Suppressor macrophage treated with lipopolysaccharide for 1 hour (primary cell): ENCODE measurements at regions not wholly inside any gene's neighbourhood (a gene's known extent, or its start where the extent isn't known, plus 50 kb on each side); places are given as distances from the start of the nearest gene placed in this dataset.

Source experiments
- DNase-seq, 3 donors: peaks; one replicate each; pipeline ENCODE4 v3.0.0-alpha.2; 2020 to 2022

DNA sequence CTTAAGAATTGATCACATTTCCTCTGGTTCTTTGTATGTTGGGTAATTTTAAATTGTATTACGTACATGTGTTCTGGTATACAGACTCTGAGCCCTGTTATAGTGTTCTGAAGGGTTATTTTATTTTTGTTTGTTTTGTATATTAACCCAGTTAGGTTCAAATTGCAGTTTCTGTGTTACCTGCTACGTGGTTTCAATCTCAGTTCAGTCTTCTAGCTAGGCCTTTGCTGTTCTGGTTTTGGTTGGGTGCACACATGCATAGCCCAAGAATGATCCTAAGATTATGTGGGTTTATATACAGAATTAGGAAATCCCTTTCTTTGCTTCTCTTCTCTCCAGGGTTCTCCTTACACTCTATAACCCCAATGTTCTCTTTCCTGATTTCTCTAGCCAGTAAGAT, 161.0 kb downstream of the PPP1R2C start:
- no peak for DNase-seq

DNA sequence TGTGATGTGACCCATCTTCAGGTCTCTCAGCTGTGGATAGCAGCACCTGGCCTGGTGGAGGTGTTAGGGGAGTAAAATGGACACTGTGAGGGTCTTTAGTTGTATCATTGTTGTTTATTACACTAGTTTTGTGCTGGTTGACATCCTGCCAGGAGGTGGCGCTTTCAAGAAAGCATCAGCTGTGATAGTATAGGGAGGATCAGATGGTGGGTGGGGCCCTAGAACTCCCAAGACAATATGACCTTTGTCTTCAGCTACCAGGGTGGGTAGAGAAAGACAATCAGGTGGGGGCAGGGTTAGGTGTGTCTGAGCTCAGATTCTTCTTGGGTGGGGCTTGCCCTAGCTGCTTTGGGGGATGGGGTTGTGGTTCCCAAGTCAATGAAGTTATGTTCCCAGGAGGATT, 162.8 kb downstream of the PPP1R2C start:
- DNase-seq = no peak

DNA sequence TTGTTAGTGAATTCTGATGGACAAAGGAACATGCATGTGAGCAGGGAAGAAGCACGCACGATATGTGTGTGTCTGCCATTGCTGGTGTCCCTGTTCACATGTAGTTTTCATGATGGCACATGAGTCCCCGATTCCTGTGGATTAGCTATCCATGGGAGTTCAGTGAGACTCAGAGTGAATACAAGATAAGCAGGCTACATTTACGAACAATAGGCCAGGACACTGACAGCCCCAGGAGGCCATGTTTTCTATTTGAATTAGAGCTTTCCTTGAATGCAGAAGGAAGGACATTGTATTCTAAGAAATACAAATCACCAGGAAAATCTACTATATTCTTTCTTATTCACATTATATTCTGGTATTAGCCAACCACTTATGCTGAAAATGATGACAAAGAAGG, 171.4 kb downstream of the PPP1R2C start:
- DNase-seq = no peak

DNA sequence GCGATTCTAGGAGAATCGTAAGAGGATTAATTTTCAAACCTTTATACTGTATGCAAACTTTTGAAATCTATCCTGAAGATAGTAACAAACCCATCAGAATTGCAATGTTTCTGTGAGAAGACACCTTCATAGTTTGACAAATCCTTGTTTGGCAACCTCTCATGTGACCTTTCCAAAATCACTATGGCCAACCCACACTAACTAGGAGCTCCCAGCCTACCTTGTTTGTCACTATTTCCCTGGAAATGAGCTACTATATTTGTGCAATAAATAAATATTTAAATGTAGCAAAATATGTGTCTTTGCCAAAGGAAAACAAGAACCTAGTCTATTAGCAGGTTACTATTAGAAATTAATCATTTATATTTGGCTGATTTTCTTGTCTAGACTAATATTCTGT, 173.7 kb downstream of the PPP1R2C start:
- DNase-seq = no peak

DNA sequence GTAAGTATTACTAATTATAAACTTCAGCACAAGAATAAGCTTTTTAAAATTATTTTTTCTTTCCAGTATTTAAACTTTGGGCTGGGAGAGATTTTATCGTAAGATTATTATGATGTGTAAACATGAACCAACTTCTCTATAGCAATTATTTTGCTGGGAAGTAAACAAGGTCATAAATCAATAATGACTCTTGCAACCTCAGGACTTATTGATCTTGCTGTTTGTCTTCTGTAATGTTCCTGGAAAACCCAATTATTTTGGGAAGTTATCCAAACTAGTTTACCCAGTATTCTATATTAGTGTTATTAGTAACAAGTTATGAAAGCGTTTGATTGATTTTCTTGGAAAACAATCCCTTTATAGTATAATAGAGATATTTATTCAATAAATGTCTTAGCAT, 174.9 kb downstream of the PPP1R2C start:
- no peak for DNase-seq

DNA sequence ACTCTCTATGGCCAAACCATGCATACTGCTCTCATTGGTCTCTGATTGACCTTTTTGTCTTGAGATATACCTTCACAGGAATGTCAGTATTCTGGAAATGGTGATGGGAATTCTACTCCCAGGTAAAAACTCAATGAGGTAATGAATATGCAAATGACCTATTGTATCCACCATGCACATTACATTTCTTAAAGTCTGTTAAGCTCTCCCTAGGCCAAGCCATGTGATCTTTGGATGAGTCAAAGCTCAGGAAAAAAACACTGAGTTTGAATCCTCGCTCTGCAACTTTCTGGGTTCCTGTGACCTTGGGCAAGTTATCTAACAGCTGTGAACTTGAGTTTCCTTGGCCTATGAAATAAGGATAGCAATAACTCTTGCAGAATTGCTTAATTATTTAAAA, 175.4 kb downstream of the PPP1R2C start:
- no peak for DNase-seq

DNA sequence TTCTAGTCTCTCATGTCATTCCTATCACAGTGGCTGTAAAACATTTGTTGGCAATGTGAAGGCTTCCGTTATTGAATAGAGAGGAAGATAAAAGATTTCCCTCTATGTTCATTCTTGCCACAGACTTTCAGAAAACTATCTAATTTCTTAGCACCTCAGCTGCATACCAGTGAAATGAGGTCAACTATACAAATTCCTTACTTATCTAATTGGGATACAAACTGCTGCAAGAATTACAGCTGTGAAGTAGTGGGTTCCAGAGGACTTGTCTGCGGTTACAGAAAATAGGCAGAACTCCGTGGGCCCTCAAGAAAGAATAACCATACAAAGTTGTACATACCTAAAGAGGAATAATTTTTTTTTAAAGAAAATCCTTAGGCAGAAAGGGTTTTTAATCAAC, 175.8 kb downstream of the PPP1R2C start:
- DNase-seq = no peak

DNA sequence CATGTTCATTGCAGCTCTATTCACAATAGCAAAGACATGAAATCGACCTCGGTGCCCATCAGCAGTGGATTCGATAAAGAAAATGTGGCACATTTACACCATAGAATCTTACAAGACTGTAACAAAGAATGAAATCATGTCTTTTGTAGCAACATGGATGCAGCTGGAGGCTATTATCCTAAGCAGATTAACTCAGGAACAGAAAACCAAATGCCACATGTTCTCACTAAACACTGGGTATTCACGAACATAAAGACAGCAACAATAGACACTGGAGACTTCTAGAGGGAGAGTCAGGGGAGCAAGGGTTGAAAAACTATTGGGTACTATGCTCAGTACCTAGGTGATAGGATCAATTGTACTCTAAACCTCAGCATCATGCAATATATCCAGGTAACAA, 180.5 kb downstream of the PPP1R2C start:
- DNase-seq = no peak

DNA sequence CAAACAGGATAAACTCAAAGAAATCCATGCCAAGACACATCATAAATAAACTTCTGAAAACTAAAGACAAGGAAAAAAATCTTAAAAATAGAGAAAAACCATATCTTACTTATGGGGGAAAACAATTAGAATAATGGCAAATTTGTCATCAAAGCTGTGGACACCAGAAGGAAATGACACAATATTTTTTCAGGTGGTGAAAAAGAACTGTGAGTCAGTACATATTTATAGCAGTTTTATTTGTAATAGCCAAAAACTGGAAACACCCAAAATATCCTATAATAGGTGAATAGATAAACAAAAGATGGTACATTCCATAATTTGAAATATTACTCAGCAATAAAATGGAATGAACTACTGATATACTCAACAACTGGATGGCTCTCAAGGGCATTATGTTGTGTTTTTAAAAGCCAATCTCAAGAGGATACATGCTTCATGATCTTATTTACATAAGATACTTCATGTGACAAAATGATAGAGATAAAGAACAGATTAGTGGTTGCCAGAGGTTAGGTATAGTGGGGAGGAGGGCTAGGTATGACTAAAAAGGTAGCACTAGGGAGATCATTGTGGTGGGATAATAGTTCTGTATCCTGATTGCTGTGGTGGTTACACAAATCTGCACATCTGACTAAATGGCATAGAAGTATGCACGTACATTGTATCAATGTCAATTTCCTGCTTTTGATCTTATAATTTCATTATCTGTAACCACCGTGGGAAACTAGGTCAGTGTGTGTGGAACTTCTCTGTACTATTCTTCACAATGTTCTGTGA, 191.9 kb downstream of the PPP1R2C start:
- DNase-seq = no peak

DNA sequence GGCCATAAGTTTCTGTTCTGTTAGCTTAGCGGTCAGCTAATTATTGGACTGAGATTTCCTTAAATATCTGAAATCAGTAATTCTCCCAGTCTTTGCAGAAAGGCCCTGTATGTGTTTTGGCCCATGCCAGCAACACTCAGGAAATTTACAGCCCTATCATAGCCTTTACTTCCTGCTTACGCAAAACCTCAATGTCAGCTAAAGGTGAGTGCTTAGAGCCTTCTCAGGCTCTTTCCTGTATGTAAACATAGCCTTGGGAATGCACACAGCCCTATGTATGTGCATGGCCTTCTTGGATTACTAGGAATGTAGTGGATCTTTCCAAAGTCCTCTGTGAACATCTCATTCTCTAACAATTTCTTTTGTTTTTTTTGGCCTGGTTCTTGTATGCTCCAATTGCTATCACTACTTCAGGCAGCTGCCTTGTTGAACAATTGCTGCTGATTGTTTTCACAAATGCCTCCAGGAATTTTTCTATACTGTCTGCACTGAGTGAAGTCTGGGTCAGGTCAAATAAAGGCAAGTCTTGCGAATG, 200.0 kb downstream of the PPP1R2C start:
- DNase-seq = no peak

DNA sequence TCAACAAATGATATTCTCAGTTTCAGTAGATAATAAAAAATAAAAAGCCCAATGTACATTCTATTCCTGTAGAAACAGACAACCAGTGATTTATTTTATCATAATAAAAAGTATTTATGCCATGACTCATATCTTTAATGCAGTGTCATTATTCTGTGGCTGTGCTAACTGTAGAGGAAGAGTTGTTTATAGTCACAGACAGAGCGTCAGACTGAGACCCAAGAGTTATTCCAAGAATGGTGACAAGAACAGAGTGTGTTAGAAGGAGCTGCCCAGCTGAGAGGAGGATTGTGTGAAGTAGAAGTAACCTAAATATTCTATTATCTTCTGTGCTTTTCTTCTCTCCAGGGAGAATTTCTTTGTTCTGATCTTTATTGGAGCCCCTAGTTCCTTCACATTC, 210.7 kb downstream of the PPP1R2C start:
- DNase-seq = no peak

DNA sequence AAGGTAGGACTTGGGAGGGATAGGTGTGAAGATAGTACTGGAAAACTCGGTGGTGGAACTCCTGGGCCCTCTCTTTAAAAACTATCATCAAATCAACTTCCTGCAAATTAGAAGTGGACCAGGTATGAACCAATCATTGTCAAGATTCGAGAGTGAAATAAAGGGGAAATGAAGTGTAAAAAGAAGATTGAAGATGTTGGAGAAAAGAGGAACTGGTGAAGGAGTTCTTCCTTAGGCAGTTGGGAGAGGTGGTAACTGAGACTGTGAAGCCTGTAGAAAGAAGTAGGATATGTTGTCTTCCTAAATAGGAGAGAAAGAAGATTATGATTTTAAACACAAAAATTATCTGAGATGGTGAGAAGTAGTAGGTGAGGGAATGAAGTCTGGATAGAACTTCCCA, 212.2 kb downstream of the PPP1R2C start:
- no peak for DNase-seq

DNA sequence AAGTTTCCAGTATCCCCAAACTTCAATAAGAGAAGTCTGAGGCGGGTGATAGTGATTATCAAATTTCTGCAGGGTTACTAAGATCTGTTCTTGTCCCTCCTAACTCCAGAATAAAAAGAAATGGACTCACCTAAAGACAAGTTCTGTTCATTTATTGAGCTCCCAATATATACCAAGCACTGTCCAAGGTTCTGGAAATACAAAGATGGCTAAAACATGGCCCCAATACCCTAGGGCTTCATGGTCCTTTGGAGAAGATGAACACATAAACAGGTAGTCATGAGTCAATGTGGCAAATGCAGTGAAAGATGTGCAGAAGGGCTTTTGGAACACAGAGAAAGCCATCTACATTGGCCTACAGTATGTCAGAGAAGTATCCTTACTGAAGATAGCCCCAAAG, 231.2 kb downstream of the PPP1R2C start:
- no peak for DNase-seq

DNA sequence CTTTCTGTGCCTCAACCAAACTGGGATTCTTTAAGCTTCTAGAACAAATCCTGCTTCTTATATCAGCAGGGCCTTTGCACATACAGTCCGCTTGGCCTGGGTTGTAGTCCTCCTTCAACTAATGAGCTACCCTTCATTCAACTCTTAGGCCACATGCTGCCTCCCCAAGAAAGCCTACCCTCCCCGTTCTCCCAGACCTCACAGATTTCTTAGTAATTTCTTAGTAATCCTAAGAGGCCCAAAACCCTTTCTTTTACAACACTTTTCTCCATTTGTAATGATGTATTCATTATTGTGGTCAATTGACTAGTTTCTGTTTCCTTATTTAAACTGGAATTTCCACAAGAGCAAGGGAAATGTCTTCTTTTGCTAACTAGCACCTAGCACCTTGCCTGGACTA, 233.1 kb downstream of the PPP1R2C start:
- DNase-seq = no peak

DNA sequence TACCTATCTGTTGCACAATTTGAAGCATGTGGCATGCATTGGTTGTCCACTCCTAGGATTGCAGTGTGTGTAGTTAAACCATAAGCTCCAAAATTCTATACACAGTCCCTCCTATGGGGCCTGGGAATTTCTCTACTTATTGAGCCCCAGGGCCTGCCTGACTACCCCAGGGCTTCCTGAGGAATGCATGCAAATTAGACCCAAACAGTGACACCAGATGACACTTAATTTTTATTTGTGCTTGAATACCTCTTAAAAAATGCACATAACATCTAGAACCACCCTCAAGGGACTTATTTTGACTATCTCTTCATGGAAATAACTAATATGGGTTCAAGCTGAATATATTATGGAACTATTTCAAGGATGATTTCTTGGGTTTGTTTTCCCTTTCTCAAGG, 236.4 kb downstream of the PPP1R2C start:
- DNase-seq = no peak

DNA sequence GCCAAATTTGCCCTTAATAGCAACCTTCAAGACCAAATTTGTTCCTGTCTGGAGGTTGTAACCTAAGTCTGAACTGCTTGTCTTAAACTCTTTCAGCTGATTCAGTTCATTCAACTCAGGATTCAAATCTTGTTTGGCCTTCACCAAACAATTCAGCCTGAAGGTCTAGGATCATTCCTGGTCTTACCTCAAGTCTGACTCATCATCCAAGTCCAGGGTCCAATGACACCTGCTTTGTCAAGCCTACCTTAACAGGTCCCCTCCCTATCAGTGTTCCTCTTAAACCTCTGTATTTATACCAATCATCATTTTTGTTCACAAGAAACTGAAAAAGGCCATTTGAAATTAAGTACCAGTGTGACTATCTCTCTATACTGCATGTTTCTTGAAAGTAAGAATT, 237.8 kb downstream of the PPP1R2C start:
- DNase-seq = no peak

DNA sequence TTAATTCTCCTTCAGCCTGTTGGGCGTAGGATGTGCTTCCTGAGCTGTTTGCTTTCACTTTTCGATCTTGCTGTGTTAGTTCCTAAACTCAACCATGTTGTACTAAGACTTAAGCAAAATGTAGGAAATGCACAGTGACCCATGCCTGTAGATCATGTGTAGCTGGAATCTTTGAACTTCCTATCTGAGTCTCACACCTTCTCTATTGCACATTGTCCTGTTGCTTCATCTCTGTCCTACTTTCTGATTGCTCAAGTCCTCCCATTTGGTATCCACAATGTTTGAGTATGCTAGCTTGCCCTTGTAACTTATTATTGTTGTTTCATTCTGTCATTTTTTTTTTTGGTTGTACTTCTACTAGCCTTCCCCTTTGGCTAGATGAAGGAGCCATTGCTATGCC, 239.6 kb downstream of the PPP1R2C start:
- DNase-seq = no peak

DNA sequence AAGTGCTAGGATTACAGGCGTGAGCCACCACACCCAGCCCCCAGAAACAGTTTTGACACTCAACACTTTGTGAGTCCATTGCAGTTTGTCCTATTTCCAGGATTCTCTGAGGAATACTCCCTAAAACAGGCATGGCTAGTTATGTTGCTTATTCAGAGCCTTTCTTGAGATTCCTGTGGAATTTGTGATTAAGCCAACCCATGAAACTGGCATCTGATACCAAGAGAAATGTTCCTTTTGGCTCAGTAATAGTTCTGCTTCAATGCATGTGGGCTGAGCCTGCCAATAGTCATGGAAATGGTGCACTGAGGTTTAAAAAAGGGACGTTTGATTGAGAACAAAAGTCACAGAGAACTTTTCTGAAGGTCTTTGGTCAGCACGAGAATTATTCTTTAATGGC, 241.7 kb downstream of the PPP1R2C start:
- DNase-seq = no peak

DNA sequence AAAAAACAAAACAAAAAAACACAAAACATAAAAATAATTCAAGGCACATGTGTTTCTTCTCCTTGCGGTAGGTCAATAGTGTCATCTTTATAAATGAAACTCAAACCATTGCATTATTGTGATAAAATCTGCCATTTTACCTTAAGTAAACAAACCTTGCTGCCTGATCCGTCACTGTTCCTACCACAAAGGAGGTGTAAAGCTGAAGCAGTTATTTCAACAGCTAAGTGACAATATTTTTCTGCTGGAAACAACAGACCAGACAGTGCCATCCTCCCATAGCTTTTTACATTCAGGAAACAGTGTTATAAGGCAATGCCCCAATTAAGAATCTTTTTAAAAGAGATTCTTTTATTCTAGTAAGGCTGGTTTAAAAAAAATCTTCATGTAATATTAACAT, 242.7 kb downstream of the PPP1R2C start:
- DNase-seq = no peak

DNA sequence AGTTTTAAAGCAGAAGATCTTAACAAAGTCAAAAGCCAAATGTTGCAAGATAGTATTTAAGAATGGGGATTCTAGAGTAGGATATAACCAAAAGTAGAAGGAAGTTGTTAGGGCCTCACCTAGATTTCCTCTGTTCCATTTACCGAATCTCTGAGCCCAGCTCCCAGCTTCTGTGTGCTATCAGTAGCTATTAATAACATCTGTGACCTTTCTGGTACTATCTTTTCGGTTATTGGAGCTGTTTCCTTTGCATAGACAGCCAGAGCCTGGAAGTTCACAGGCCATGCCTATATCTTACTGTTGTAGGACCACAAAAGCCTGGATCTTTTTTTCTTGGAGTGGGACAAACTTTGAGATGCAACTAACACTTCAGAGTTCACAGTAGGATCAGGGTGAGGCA, 244.2 kb downstream of the PPP1R2C start:
- DNase-seq = no peak

DNA sequence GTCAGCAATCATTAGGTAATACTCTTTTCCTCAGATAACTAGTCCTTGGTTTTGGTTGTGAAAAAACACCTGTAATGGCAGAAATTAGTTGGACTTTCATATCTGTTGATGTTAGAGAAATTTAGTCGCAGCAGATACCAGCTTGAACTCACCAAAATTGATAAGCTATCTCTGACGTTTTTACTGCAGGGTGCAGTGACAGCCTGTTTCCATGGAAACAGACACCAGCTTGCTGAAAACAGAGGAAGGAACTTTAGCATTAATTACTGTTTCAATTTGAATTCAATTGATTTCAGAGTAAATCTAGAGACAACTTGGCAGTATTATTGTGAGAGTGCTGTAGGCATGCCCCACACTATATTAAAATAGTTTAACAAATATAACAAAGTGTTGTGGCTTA, 246.5 kb downstream of the PPP1R2C start:
- no peak for DNase-seq

DNA sequence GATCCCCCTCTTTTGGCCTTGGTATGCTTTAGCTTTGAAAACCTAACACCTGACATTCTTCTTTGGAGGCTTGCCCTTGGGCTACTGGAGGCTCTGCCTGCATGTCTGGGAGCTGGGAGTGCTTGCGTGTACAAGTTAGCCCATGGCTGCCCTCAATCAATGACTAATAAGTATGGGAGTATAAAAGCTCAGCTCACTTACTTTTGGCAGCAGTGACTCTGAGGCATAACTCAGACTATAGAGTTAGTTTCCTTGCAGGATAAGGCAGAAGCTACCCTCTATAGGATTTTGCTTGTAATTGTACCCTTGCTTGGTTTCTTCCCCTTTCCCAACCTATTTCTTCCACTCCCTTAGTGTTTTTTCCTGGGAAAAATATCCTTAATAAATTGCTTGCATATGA, 247.9 kb downstream of the PPP1R2C start:
- no peak for DNase-seq

DNA sequence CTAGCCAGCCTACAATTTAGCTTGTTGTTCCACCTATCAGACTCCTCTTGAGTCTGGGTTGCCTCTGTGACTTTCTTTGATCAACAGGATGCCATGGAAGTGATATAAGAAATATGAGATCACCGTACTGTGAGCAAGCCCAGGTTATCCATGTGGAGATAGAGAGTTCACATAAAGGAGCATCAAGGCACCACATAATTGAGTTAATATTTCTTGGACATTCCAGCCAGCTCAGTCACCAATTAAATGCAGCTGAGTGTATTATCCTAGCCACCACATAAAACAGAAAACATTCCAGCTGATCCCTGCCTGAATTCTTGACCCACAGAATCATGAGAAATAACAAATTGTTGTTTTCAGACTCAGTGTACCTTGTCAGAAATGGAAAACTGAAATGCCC, 253.6 kb downstream of the PPP1R2C start:
- DNase-seq = no peak

DNA sequence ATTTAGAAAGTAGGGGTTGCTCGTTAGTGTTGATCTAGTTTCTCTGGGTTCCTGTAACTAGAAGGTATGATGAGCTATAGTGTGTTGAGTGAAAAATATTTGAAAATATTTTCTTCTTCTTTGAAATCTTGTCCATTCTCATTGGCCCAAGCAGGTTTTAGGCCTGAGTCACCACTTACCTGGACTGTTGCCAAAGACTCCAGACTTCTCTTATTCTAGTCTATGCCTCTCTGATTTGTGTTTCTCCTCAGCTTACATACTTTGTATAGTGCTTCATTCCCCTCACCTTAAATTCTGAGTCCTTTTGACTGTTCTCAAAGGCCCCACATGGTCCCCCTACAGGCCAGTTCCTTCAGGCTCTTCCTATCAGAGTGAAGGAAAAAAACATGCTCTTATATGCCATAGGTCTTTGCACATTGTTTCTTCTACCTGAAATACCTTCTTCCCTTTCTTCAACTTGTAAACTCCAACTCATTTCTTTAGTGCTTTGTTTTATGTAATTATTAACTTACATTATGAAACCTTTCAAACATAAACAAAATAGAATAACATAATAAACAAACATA, 258.2 kb downstream of the PPP1R2C start:
- no peak for DNase-seq

DNA sequence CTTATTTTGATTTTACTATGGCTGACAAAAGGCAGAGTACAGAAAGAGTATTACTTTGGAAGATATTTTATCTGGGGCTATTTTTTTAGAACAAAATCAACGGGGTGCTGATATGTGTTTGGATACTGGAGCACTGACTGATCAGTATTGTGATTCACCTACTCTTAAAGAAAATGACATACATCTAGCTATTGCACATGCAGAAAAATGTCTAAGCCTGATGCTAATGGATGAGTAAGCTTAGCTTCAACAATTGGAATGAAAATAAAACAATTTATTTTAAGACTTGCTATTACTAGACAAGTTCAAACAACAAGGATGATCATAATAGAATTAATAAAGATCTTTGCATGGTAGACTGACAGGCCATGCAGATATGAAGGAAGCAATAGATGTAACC, 262.0 kb downstream of the PPP1R2C start:
- no peak for DNase-seq
